ENCODE measurements at regions not wholly inside any gene's neighbourhood (a gene's known extent, or its start where the extent isn't known, plus 50 kb on each side); places are given as distances from the start of the nearest gene placed in this dataset.

DNA sequence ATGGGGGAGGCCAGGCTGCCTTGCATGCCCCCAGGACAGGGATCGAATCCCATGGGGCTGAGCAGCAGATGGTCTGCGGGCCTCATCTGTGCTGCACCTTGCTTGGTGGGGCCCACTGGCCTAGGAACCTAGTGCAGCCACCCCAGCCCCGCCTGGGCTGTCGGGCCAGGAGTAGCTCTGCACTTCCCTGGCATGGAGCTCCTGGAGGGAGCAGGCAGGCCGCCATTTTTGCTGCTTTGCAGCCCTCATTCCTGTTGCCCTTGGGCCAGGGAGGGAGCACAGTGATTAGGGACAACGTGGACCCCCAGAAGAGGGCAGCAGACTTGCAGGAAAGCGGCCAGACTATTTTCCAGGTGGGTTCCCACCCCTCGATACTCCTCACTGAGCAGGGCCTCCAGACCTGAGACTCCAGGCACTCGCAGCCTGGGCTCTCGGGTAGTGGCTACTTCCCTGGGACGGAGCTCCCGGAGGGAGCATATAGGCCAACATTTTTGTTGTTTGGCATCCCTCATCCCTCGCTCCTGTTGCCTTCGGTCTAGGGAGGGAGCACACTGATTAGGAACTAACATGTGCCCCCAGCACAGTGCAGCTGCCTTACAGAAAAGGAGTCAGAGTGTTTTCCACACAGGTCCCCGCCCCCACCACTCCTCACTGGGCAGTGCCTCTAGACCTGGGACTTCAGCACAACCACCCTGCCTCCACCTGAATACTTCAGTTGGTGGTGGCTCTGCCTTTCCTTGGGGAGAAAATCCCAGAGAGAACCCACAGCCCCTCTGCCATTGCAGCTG lies 99.5 kb downstream of the MAIP1 start:
- DNase-seq (ENCODE audit: low read depth in 2 of 2), result no peak
- Histone ChIP-seq H3K79me2 (ENCODE audit: control insufficient read depth, insufficient read depth, low read length) (no peaks in the 10 kb centered on the region), H3K4me2 (ENCODE audit: extremely low read depth, insufficient read depth, low read length) (no peak overlapping the region)

GRCh38 chr2:200056105-200056504 lies 100.7 kb downstream of the MAIP1 start:
- H2AFZ ChIP-seq (ENCODE audit: low read length), result no peak overlapping the region
- TF ChIP-seq, protein P1, sequence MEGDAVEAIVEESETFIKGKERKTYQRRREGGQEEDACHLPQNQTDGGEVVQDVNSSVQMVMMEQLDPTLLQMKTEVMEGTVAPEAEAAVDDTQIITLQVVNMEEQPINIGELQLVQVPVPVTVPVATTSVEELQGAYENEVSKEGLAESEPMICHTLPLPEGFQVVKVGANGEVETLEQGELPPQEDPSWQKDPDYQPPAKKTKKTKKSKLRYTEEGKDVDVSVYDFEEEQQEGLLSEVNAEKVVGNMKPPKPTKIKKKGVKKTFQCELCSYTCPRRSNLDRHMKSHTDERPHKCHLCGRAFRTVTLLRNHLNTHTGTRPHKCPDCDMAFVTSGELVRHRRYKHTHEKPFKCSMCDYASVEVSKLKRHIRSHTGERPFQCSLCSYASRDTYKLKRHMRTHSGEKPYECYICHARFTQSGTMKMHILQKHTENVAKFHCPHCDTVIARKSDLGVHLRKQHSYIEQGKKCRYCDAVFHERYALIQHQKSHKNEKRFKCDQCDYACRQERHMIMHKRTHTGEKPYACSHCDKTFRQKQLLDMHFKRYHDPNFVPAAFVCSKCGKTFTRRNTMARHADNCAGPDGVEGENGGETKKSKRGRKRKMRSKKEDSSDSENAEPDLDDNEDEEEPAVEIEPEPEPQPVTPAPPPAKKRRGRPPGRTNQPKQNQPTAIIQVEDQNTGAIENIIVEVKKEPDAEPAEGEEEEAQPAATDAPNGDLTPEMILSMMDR (conservative IDR thresholded peaks at IDR 0.05 in 1 of 2, IDR thresholded peaks at IDR 0.05 in 1 of 2; ENCODE audit: low read depth in 1 of 2, low read length in 2 of 2), result no peak
- TF ChIP-seq EZH2 (IDR thresholded peaks at IDR 0.05; ENCODE audit: low read length, missing control alignments), result no peak
- no peak overlapping the region for H3K27ac ChIP-seq (ENCODE audit: insufficient read depth, low read length)
- H4K20me1 ChIP-seq (ENCODE audit: control insufficient read depth, extremely low read depth, insufficient read depth, low read length), result no peaks in the 10 kb centered on the region
- H3K4me2 ChIP-seq (ENCODE audit: extremely low read depth, insufficient read depth, low read length), result no peak overlapping the region
- no peak overlapping the region for H3K9ac ChIP-seq (ENCODE audit: insufficient read depth, low read length)
- H3K4me3 ChIP-seq (replicated peaks in 1 of 4; ENCODE audit: control extremely low read depth in 1 of 4, insufficient read depth in 1 of 4, low read depth in 3 of 4, low read length in 4 of 4), result no peak overlapping the region
- H3K9me3 ChIP-seq (ENCODE audit: control insufficient read depth, insufficient read depth, low read depth, low read length), result no peaks in the 10 kb centered on the region
- H3K79me2 ChIP-seq (ENCODE audit: control insufficient read depth, insufficient read depth, low read length), result no peaks in the 10 kb centered on the region
- H3K36me3 ChIP-seq (ENCODE audit: control insufficient read depth, insufficient read depth, low read length), result no peaks in the 10 kb centered on the region
- no peak for DNase-seq (ENCODE audit: low read depth in 2 of 2)
- H3K4me1 ChIP-seq (ENCODE audit: control insufficient read depth, extremely low read depth, insufficient read depth, low read length), result no peaks in the 10 kb centered on the region
- no peaks in the 10 kb centered on the region for H3K27me3 ChIP-seq (ENCODE audit: control insufficient read depth, insufficient read depth, low read length)

More for the DNA sequence above, 99.5 kb downstream of the MAIP1 start:
- Histone ChIP-seq H3K4me3 (replicated peaks in 1 of 4; ENCODE audit: control extremely low read depth in 1 of 4, insufficient read depth in 1 of 4, low read depth in 3 of 4, low read length in 4 of 4) (no peak overlapping the region), H2AFZ (ENCODE audit: low read length) (no peak overlapping the region), H3K9me3 (ENCODE audit: control insufficient read depth, insufficient read depth, low read depth, low read length) (no peaks in the 10 kb centered on the region), H3K27me3 (ENCODE audit: control insufficient read depth, insufficient read depth, low read length) (no peaks in the 10 kb centered on the region), H3K4me1 (ENCODE audit: control insufficient read depth, extremely low read depth, insufficient read depth, low read length) (no peaks in the 10 kb centered on the region), H4K20me1 (ENCODE audit: control insufficient read depth, extremely low read depth, insufficient read depth, low read length) (no peaks in the 10 kb centered on the region), H3K9ac (ENCODE audit: insufficient read depth, low read length) (no peak overlapping the region), H3K36me3 (ENCODE audit: control insufficient read depth, insufficient read depth, low read length) (no peaks in the 10 kb centered on the region), H3K27ac (ENCODE audit: insufficient read depth, low read length) (no peak overlapping the region)
- TF ChIP-seq, protein P1 (conservative IDR thresholded peaks at IDR 0.05 in 1 of 2, IDR thresholded peaks at IDR 0.05 in 1 of 2; ENCODE audit: low read depth in 1 of 2, low read length in 2 of 2), result peak in 1 of 2 donors; percentile 15
- TF ChIP-seq EZH2 (IDR thresholded peaks at IDR 0.05; ENCODE audit: low read length, missing control alignments), result no peak

- H3K4me2 ChIP-seq (ENCODE audit: extremely low read depth, insufficient read depth, low read length), result no peak overlapping the region
- DNase-seq (ENCODE audit: low read depth in 2 of 2), result no peak
- H3K27ac ChIP-seq (ENCODE audit: insufficient read depth, low read length), result no peak overlapping the region
- H4K20me1 ChIP-seq (ENCODE audit: control insufficient read depth, extremely low read depth, insufficient read depth, low read length), result no peaks in the 10 kb centered on the region
- H3K27me3 ChIP-seq (ENCODE audit: control insufficient read depth, insufficient read depth, low read length), result no peaks in the 10 kb centered on the region
- no peaks in the 10 kb centered on the region for H3K4me1 ChIP-seq (ENCODE audit: control insufficient read depth, extremely low read depth, insufficient read depth, low read length)
- H3K79me2 ChIP-seq (ENCODE audit: control insufficient read depth, insufficient read depth, low read length), result no peaks in the 10 kb centered on the region
- H3K9ac ChIP-seq (ENCODE audit: insufficient read depth, low read length), result no peak overlapping the region
- H3K4me3 ChIP-seq (replicated peaks in 1 of 4; ENCODE audit: control extremely low read depth in 1 of 4, insufficient read depth in 1 of 4, low read depth in 3 of 4, low read length in 4 of 4), result no peak overlapping the region
- no peaks in the 10 kb centered on the region for H3K36me3 ChIP-seq (ENCODE audit: control insufficient read depth, insufficient read depth, low read length)
- H2AFZ ChIP-seq (ENCODE audit: low read length), result no peak overlapping the region
- TF ChIP-seq, protein P1 (conservative IDR thresholded peaks at IDR 0.05 in 1 of 2, IDR thresholded peaks at IDR 0.05 in 1 of 2; ENCODE audit: low read depth in 1 of 2, low read length in 2 of 2), result no peak
- no peak for TF ChIP-seq EZH2 (IDR thresholded peaks at IDR 0.05; ENCODE audit: low read length, missing control alignments)
- H3K9me3 ChIP-seq (ENCODE audit: control insufficient read depth, insufficient read depth, low read depth, low read length), result no peaks in the 10 kb centered on the region
Observed at GRCh38 chr2:200063155-200063554, 107.8 kb downstream of the MAIP1 start.

Data from fibroblast of lung (primary cell).